ENCODE measurements at regions not wholly inside any gene's neighbourhood (a gene's known extent, or its start where the extent isn't known, plus 50 kb on each side); places are given as distances from the start of the nearest gene placed in this dataset.

- H3K27me3 ChIP-seq (ENCODE audit: insufficient read depth): no peaks in the 10 kb centered on the region
- H2AFZ ChIP-seq (ENCODE audit: low read depth): no peak overlapping the region
- H3K9me3 ChIP-seq: no peaks in the 10 kb centered on the region
- 77% methylated on average over 12 of the region's 12 CpGs for WGBS (ENCODE audit: low lambda C conversion rate)
- no peak overlapping the region for H3K9ac ChIP-seq
- no peak for DNase-seq
- CTCF ChIA-PET: interaction anchor here (1.1 kb wide), 1 partner anchor 114 kb away, joined by 4 read pairs; no protein-coding TSS in a partner anchor
- TF ChIP-seq GABPA (IDR thresholded peaks at IDR 0.05; ENCODE audit: low read depth) (no peak), SIN3A (IDR thresholded peaks at IDR 0.05; ENCODE audit: borderline replicate concordance, low read depth, low read length) (no peak), MEF2A (IDR thresholded peaks at IDR 0.05; ENCODE audit: borderline replicate concordance, low read depth) (no peak), ELF1 (IDR thresholded peaks at IDR 0.05) (no peak), RCOR1 (IDR thresholded peaks at IDR 0.05; ENCODE audit: low read length) (no peak), FOXM1 (IDR thresholded peaks at IDR 0.05; ENCODE audit: low read depth) (no peak), SMC3 (IDR thresholded peaks at IDR 0.05; ENCODE audit: low read depth, low read length) (no peak)
- TF ChIP-seq, protein P1, sequence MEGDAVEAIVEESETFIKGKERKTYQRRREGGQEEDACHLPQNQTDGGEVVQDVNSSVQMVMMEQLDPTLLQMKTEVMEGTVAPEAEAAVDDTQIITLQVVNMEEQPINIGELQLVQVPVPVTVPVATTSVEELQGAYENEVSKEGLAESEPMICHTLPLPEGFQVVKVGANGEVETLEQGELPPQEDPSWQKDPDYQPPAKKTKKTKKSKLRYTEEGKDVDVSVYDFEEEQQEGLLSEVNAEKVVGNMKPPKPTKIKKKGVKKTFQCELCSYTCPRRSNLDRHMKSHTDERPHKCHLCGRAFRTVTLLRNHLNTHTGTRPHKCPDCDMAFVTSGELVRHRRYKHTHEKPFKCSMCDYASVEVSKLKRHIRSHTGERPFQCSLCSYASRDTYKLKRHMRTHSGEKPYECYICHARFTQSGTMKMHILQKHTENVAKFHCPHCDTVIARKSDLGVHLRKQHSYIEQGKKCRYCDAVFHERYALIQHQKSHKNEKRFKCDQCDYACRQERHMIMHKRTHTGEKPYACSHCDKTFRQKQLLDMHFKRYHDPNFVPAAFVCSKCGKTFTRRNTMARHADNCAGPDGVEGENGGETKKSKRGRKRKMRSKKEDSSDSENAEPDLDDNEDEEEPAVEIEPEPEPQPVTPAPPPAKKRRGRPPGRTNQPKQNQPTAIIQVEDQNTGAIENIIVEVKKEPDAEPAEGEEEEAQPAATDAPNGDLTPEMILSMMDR (IDR thresholded peaks at IDR 0.05): no peak
- no peak overlapping the region for H3K4me3 ChIP-seq (ENCODE audit: low read depth in 2 of 2, low read length in 1 of 2)
- no peak overlapping the region for H3K27ac ChIP-seq (ENCODE audit: low read depth in 2 of 2, low read length in 1 of 2)
- H3F3A ChIP-seq (replicated peaks; ENCODE audit: insufficient read depth): no peaks in the 10 kb centered on the region
- H3K4me2 ChIP-seq: no peak overlapping the region
- H3K36me3 ChIP-seq (replicated peaks in 1 of 2; ENCODE audit: control insufficient read depth in 1 of 2, insufficient read depth in 2 of 2, low read length in 1 of 2): no peaks in the 10 kb centered on the region
- POLR2A ChIA-PET: no interaction called here
- H3K4me1 ChIP-seq (ENCODE audit: control insufficient read depth in 1 of 2, insufficient read depth in 2 of 2, low read depth in 1 of 2, low read length in 1 of 2): peaks cover 8 to 37% of the 10 kb centered on the region in 2 experiments; a peak in 2 of 4 replicates
- H3K9me2 ChIP-seq: no peaks in the 10 kb centered on the region
- H4K20me1 ChIP-seq (ENCODE audit: insufficient read depth): no peaks in the 10 kb centered on the region
- H3K79me2 ChIP-seq (ENCODE audit: insufficient read depth): no peaks in the 10 kb centered on the region
These were observed 59.2 kb upstream of the FZD7 start for GRCh38 chr2:201974171-201975100.

DNA sequence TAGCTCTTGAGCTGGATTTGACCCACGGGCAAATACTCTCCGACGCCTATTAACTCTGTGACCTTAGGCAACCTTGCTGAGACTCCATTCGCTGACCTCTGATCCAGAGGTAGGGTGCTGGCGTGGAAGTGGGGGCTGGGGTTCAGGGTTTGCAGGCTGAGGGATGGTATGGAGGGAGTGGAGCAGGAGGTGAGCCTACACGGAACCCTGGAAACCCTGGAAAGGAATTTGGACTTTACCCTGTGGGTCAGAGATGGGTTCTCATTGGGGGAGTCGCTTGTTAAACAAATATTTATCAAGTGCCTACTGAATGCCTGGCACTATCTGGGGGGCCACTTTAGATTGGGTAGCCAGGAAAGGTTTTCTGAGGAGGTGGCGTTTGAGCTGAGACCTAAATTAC, 58.2 kb upstream of the FZD7 start:
- DNase-seq: no peak
- TF ChIP-seq, protein P2, sequence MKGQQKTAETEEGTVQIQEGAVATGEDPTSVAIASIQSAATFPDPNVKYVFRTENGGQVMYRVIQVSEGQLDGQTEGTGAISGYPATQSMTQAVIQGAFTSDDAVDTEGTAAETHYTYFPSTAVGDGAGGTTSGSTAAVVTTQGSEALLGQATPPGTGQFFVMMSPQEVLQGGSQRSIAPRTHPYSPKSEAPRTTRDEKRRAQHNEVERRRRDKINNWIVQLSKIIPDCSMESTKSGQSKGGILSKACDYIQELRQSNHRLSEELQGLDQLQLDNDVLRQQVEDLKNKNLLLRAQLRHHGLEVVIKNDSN (IDR thresholded peaks at IDR 0.05; ENCODE audit: borderline replicate concordance, low read depth): no peak
- no peak for TF ChIP-seq ZBTB33 (IDR thresholded peaks at IDR 0.05; ENCODE audit: borderline replicate concordance, low read depth)
- no peak overlapping the region for H3K9ac ChIP-seq
- no peak overlapping the region for H3K4me2 ChIP-seq
- no peak overlapping the region for H2AFZ ChIP-seq (ENCODE audit: low read depth)
- no peaks in the 10 kb centered on the region for H3K9me2 ChIP-seq
- no peak overlapping the region for H3K27ac ChIP-seq (ENCODE audit: low read depth in 2 of 2, low read length in 1 of 2)
- ChIA-PET POLR2A (no interaction called here), CTCF (no interaction called here)
- H3K36me3 ChIP-seq (replicated peaks in 1 of 2; ENCODE audit: control insufficient read depth in 1 of 2, insufficient read depth in 2 of 2, low read length in 1 of 2): no peaks in the 10 kb centered on the region
- H3F3A ChIP-seq (replicated peaks; ENCODE audit: insufficient read depth): no peaks in the 10 kb centered on the region
- H3K4me3 ChIP-seq (ENCODE audit: low read depth in 2 of 2, low read length in 1 of 2): no peak overlapping the region
- no peaks in the 10 kb centered on the region for H3K79me2 ChIP-seq (ENCODE audit: insufficient read depth)
- H3K27me3 ChIP-seq (ENCODE audit: insufficient read depth): no peaks in the 10 kb centered on the region
- H3K4me1 ChIP-seq (ENCODE audit: control insufficient read depth in 1 of 2, insufficient read depth in 2 of 2, low read depth in 1 of 2, low read length in 1 of 2): peaks cover 8 to 29% of the 10 kb centered on the region in 2 experiments; a peak in 2 of 4 replicates
- WGBS (ENCODE audit: low lambda C conversion rate): 91% methylated on average over 8 of the region's 8 CpGs
- no peaks in the 10 kb centered on the region for H3K9me3 ChIP-seq
- H4K20me1 ChIP-seq (ENCODE audit: insufficient read depth): no peaks in the 10 kb centered on the region

Measured in SK-N-SH (cell line).